Heart left ventricle (tissue), 13 donors: ENCODE measurements at regions not wholly inside any gene's neighbourhood (a gene's known extent, or its start where the extent isn't known, plus 50 kb on each side); places are given as distances from the start of the nearest gene placed in this dataset.
"Not testable (repeated sequence)": the region's sequence is repeated elsewhere in the genome, so short reads cannot be mapped to it uniquely, and the experiment has no call there.

Experiments
- POLR2A ChIP-seq, 2 donors: fragments of 450-650 bp; IDR thresholded peaks; one replicate each; pipeline ENCODE4 v1.6.1; 2017; ENCODE audit warnings: antibody characterized with exemption in 2 of 2, mild to moderate bottlenecking in 2 of 2, moderate library complexity in 2 of 2
- TF ChIP-seq, protein P1 (sequence below), 12 donors: fragments of 200-600 bp; sonication (generic) in 4 of 12; IDR thresholded peaks; one replicate each; pipeline versions ENCODE4 v1.5.0 to v1.8.0; 2018 to 2022; ENCODE audit warnings: antibody characterized with exemption in 12 of 12, mild to moderate bottlenecking in 5 of 12
- donor health status: ischemic (EF 13 %, LVEDD 7.1; RV severe dilation, severe dysfunction).
- donor health status: DM: no; HTN: yes; CAD: no.
- donor health status: DM: no; HTN: no; CAD: no.
- donor health status: ischemic (EF 25% LVEDD 6.9; RV normal size, moderate dysfunction).
- donor health status: ischemic (EF 25% LVEDD 5.7; RV mildly dilated, moderate dysfunction).
- donor health status: ischemic (EF 35%, LVEDD 5.7; RV mildly dilated, moderate dysfunction).
- donor health status: nonischemic (EF 11% LVEDD 7.7; RV severe dilation, severe dysfunction).
- donor health status: DM: yes; HTN: yes; CAD: no.
- donor health status: PGD.
- donor health status: ischemic (EF 29% LVEDD 5.4; RV normal size, mild dysfunction).
- donor health status: nonischemic (EF 23%, LVEDD 6.1; RV moderate dilation, normal function).

DNA sequence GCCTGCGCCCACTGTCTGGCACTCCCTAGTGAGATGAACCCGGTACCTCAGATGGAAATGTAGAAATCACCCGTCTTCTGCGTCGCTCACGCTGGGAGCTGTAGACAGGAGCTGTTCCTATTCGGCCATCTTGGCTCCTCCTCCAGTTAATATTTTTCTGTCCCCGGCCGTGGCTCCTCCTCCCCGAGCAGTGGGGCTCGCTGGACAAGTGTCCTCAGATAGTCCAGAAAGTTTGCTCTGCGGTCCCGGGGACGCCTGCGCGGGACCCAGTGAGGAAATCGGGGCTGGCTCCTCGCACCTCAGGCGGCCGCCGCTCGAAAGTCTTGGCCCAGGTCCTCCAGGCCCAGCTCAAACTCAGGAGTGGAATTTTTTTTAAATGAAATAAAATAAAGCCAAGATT, 749.3 kb upstream of the CHORDC1 start:
- TF ChIP-seq, protein P1, sequence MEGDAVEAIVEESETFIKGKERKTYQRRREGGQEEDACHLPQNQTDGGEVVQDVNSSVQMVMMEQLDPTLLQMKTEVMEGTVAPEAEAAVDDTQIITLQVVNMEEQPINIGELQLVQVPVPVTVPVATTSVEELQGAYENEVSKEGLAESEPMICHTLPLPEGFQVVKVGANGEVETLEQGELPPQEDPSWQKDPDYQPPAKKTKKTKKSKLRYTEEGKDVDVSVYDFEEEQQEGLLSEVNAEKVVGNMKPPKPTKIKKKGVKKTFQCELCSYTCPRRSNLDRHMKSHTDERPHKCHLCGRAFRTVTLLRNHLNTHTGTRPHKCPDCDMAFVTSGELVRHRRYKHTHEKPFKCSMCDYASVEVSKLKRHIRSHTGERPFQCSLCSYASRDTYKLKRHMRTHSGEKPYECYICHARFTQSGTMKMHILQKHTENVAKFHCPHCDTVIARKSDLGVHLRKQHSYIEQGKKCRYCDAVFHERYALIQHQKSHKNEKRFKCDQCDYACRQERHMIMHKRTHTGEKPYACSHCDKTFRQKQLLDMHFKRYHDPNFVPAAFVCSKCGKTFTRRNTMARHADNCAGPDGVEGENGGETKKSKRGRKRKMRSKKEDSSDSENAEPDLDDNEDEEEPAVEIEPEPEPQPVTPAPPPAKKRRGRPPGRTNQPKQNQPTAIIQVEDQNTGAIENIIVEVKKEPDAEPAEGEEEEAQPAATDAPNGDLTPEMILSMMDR (IDR thresholded peaks at IDR 0.05), result not testable (repeated sequence)
- not testable (repeated sequence) for TF ChIP-seq POLR2A (IDR thresholded peaks at IDR 0.05)
